ENCODE measurements at regions not wholly inside any gene's neighbourhood (a gene's known extent, or its start where the extent isn't known, plus 50 kb on each side); places are given as distances from the start of the nearest gene placed in this dataset.

- WGBS, 3 donors = 68 to 77% (median 69%) methylated on average over 3 of the region's 3 CpGs
- no peak for DNase-seq
- no peak overlapping the region for H3K27ac ChIP-seq
- intact Hi-C loops (cut with DNase I) = no loop called here
- TF ChIP-seq POLR2A (IDR thresholded peaks at IDR 0.05) = no peak
- no peak for TF ChIP-seq CTCF (IDR thresholded peaks at IDR 0.05)
- no peak for TF ChIP-seq EP300 (IDR thresholded peaks at IDR 0.05)
- H3K27me3 ChIP-seq = no peaks in the 10 kb centered on the region
- no peaks in the 10 kb centered on the region for H3K9me3 ChIP-seq
- no peaks in the 10 kb centered on the region for H3K4me1 ChIP-seq (ENCODE audit: insufficient read depth)
- H3K36me3 ChIP-seq = no peaks in the 10 kb centered on the region
- H3K4me3 ChIP-seq = no peak overlapping the region
Observed at GRCh38 chr3:30988769-30989168, 94.3 kb upstream of the GADL1 start.

GRCh38 chr3:30989276-30990030, 95.0 kb upstream of the GADL1 start:
- intact Hi-C loops (cut with DNase I) = no loop called here
- DNase-seq = no peak
- Histone ChIP-seq H3K27me3 (no peaks in the 10 kb centered on the region), H3K9me3 (no peaks in the 10 kb centered on the region), H3K4me3 (no peak overlapping the region), H3K4me1 (ENCODE audit: insufficient read depth) (no peaks in the 10 kb centered on the region), H3K27ac (no peak overlapping the region), H3K36me3 (no peaks in the 10 kb centered on the region)
- 83 to 98% (median 88%) methylated on average over 2 of the region's 2 CpGs for WGBS, 3 donors
- TF ChIP-seq EP300 (IDR thresholded peaks at IDR 0.05) (no peak), CTCF (IDR thresholded peaks at IDR 0.05) (no peak), POLR2A (IDR thresholded peaks at IDR 0.05) (no peak)

GRCh38 chr3:30996467-30996866, 102.0 kb upstream of the GADL1 start:
- intact Hi-C loops (cut with DNase I) = no loop called here
- no peak overlapping the region for H3K4me3 ChIP-seq
- H3K27me3 ChIP-seq = no peaks in the 10 kb centered on the region
- WGBS, 3 donors = 44 to 54% (median 49%) methylated on average over 2 of the region's 2 CpGs
- DNase-seq = no peak
- no peak overlapping the region for H3K27ac ChIP-seq
- TF ChIP-seq CTCF (IDR thresholded peaks at IDR 0.05) = no peak
- no peak for TF ChIP-seq POLR2A (IDR thresholded peaks at IDR 0.05)
- TF ChIP-seq EP300 (IDR thresholded peaks at IDR 0.05) = no peak
- no peaks in the 10 kb centered on the region for H3K9me3 ChIP-seq
- H3K36me3 ChIP-seq = no peaks in the 10 kb centered on the region
- H3K4me1 ChIP-seq (ENCODE audit: insufficient read depth) = no peaks in the 10 kb centered on the region

GRCh38 chr3:31002730-31003129, 108.3 kb upstream of the GADL1 start:
- Histone ChIP-seq H3K4me3 (no peak overlapping the region), H3K36me3 (no peaks in the 10 kb centered on the region), H3K27ac (no peak overlapping the region), H3K9me3 (no peaks in the 10 kb centered on the region), H3K4me1 (ENCODE audit: insufficient read depth) (no peaks in the 10 kb centered on the region), H3K27me3 (no peaks in the 10 kb centered on the region)
- intact Hi-C loops (cut with DNase I) = no loop called here
- no peak for DNase-seq
- WGBS, 3 donors = 84 to 85% (median 85%) methylated on average over 3 of the region's 3 CpGs
- TF ChIP-seq POLR2A (IDR thresholded peaks at IDR 0.05) (no peak), CTCF (IDR thresholded peaks at IDR 0.05) (no peak), EP300 (IDR thresholded peaks at IDR 0.05) (no peak)
